ENCODE measurements at regions not wholly inside any gene's neighbourhood (a gene's known extent, or its start where the extent isn't known, plus 50 kb on each side); places are given as distances from the start of the nearest gene placed in this dataset.
A peak's percentile ranks its signal among the peaks of the same experiment; 100 is the strongest.
"Not testable (repeated sequence)": the region's sequence is repeated elsewhere in the genome, so short reads cannot be mapped to it uniquely, and the experiment has no call there.

- FAIRE-seq = no peak
- peak; percentile 18 for DNase-seq (ENCODE audit: low spot score)
These were observed 480.6 kb upstream of the CYLC2 start for GRCh38 chr9:102514541-102514940.

DNA sequence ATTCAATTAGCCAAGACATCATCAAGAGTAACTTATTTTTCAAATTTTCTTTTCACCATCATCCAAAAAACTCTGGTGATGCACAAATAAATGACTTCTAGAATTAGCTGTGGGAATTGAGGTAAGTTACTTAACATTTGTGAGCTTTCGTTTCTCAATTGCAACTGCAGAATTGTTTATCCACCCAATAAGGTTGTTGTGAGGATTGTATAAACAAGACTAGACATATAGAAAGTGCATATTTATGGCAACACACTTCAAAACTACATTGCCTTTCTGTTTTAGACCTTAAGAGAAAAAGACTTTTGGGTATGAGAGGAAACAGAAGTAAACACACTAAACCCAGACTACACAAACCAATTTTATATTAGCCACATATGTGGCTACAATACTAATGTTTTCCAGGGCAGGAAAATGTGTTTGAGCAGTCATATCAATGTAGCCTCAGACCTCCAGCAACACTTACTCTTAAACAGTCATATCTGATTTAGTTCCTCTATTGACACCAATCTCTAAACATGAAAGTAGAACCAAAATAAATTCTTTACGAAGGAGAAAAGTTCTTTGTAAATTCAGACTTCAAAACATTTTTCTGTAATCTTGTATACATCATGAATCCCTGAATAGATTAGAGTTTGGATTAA, 488.0 kb upstream of the CYLC2 start:
- no peak for FAIRE-seq
- no peak for DNase-seq (ENCODE audit: low spot score)

- DNase-seq (ENCODE audit: low spot score) = no peak
- no peak for FAIRE-seq
These were observed 488.7 kb upstream of the CYLC2 start for GRCh38 chr9:102506406-102506805.

GRCh38 chr9:102499468-102499867, 495.7 kb upstream of the CYLC2 start:
- DNase-seq (ENCODE audit: low spot score) = peak; percentile 8
- no peak for FAIRE-seq

- no peak for FAIRE-seq
- no peak for DNase-seq (ENCODE audit: low spot score)
These were observed 497.4 kb upstream of the CYLC2 start for GRCh38 chr9:102497709-102498108.

DNA sequence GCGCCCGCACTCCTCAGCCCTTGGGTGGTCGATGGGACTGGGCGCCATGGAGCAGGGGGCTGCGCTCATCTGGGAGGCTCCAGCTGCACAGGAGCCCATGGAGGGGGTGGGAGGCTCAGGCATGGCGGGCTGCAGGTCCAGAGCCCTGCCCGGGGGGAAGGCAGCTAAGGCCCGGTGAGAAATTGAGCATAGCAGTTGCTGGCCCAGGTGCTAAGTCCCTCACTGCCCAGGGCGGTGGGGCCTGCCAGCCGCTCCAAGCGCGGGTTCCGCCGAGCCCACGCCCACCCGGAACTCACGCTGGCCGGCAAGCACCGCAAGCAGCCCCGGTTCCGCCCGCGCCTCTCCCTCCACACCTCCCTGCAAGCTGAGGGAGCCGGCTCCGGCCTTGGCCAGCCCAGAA, 508.2 kb upstream of the CYLC2 start:
- not testable (repeated sequence) for DNase-seq (ENCODE audit: low spot score); FAIRE-seq

DNA sequence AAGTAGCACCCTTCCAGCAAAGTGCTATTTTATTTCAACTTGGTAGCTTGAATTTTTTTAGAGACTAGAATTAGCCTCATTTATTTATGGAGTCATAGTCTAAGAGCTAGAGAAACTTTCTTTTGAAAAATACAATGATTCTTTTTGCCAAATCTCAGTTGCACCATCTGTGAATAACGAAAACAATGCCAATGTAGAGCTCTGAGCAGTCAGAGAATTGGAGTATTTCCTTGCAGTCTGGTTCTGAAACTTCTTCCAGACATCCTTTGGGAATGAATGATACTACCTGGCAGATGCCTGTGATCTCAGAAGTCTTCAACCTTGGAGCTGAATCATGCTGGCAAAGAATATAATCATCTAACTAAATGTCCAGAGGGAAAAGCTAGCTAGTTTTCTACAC, 511.5 kb upstream of the CYLC2 start:
- DNase-seq (ENCODE audit: low spot score) (no peak), FAIRE-seq (no peak)

DNA sequence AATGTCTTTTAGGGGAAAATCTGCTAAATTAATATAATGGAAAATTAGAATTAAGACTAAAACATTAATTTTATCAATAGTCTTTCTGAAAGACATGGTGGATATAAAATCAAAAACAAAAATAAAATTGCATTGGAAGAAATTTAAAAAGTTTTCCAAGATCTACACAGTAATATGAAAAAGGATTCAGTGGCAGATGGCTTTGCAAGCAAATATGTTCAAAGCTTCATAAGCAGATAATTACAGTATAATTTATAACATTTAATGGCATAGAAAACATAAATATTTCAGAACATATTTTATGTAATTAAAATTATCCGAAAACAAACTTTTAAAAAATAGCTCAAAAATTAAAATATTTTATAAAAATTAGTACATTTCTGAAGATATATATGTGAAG, 512.4 kb upstream of the CYLC2 start:
- FAIRE-seq = no peak
- no peak for DNase-seq (ENCODE audit: low spot score)

DNA sequence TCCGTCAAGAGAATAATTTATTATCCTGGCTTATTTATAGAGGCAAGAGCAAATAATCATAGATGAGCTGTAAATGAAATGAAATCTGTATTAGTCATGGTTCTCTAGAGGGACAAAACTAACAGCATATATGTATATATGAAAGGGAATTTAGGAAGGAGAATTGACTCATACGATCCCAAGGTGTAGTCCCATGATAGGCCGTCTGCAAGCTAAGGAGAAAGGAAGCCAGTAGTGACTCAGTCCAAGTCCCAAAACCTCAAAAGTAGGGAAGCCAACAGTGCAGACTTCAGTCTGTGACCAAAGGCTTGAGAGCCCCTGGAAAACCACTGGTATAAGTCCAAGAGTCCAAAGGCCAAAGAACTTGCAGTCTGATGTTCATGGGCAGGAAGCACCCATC, 515.9 kb upstream of the CYLC2 start:
- DNase-seq (ENCODE audit: low spot score) = no peak
- FAIRE-seq = no peak

DNA sequence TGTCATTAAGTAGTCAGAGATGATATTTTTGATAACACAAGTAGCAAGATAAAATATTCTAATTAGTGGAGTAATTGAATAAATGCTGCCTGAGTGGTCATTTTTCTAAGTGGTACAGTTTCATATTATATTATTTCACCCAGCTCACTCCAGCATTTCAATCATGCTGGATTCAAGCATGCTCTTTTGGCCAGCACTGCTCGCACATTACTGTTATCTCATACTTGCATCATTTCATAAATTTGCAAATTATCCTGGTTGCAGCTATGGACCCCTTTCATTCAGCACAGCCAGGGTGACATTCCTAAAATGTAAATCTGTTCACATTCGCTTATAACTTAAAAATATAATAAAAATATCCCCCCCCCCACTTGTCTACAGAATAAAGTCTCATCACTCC, 520.8 kb upstream of the CYLC2 start:
- no peak for DNase-seq (ENCODE audit: low spot score)
- no peak for FAIRE-seq

GRCh38 chr9:102469430-102469829, 525.7 kb upstream of the CYLC2 start:
- not testable (repeated sequence) for FAIRE-seq; DNase-seq (ENCODE audit: low spot score)

- FAIRE-seq (no peak), DNase-seq (ENCODE audit: low spot score) (peak; percentile 4)
These were observed 533.8 kb upstream of the CYLC2 start for GRCh38 chr9:102461156-102461819.

DNA sequence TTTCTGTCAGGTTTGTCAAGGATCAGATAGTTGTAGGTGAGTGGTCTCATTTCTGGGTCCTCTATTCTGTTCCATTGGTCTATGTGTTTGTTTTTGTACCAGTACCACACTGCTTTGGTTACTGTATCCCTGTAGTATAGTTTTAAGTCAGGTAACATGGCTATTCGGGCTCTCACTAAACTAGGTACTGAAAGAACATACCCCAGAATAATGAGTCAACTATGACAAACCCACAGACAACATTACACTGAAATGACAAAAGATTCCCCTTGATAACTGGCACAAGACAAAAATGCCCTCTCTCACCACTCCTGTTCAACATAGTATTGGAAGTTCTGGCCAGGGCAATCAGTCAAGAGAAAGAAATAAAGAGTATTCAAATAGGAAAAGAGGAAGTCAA, 535.3 kb upstream of the CYLC2 start:
- FAIRE-seq = no peak
- no peak for DNase-seq (ENCODE audit: low spot score)

GRCh38 chr9:102456562-102456961, 538.6 kb upstream of the CYLC2 start:
- FAIRE-seq (no peak), DNase-seq (ENCODE audit: low spot score) (no peak)

DNA sequence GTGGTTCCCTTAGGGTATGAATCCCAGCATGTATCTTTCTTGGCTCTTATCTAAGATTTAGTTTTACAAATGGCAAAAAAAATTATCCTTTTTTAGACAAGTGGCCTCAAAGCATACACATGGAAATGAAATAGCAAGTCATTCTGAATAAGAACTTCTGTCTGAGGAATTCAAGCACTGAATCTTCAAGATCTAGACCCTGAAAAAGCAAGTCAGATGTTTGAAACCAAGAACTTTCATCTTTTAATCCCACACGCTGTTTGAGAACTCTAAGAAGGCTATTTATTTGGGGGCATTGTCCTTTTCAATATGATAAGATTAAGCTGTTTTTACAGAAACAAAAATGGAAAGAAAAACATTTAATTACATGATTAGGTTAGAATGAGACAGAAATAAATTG, 549.2 kb upstream of the CYLC2 start:
- FAIRE-seq = no peak
- no peak for DNase-seq (ENCODE audit: low spot score)

GRCh38 chr9:102445181-102445747, 549.9 kb upstream of the CYLC2 start:
- DNase-seq (ENCODE audit: low spot score) (no peak), FAIRE-seq (no peak)

GRCh38 chr9:102439583-102439982, 555.5 kb upstream of the CYLC2 start:
- FAIRE-seq (no peak), DNase-seq (ENCODE audit: low spot score) (no peak)

GRCh38 chr9:102436599-102436998, 558.5 kb upstream of the CYLC2 start:
- FAIRE-seq; DNase-seq (ENCODE audit: low spot score): not testable (repeated sequence)

DNA sequence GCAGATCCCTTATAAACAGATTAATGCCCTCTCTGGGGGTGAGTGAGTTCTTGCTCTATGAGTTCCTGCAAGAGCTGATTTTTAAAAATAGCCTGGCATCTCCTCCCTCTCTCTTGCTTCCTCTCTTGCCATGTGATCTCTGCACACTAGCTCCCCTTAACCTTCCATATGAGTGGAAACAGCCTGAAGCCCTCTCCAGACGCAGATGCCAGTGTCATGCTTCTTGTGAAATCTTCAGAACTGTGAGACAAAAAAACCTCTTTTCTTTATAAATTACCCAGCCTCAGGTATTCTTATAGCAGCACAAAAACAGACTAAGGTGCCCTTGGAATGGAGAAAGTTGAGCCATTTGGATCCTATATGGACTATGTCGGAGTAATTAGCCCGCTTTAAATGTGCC, 559.7 kb upstream of the CYLC2 start:
- FAIRE-seq (no peak), DNase-seq (ENCODE audit: low spot score) (no peak)

DNA sequence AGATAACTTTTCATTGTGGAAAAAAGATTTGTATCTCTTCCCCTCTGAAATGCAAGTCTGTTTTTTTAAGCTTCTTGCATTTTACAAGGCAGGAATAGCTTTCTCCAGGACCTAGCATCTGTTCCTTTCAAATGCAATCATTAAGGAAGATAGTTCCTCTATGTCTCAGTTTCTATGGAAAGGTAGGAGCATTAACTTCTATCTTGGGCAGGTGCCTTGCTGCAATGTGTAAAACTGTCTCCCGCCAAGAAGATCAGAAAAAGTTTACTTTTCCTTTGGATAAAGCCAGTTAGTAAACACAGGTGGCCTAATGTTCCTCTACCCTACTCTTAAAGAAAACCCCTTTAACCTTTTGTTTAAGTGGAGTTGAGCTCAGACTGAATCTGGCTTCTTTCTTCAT, 560.6 kb upstream of the CYLC2 start:
- DNase-seq (ENCODE audit: low spot score) (no peak), FAIRE-seq (no peak)

GRCh38 chr9:102428305-102428704, 566.8 kb upstream of the CYLC2 start:
- FAIRE-seq (no peak), DNase-seq (ENCODE audit: low spot score) (no peak)

DNA sequence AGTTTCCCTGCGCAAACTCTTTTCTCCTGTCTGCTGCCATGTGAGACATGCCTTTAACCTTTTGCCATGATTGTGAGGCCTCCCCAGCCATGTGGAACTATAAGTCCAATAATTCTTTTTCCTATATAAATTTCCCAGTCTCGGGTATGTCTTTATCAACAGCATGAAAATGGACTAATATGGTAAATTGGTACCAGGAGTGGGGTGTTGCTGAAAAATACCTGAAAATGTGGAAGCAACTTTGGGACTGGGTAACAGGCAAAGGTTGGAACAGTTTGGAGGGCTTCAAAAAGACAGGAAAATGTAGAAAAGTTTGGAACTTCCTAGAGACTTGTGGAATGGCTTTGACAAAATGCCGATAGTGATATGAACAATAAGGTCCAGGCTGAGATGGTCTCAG, 578.9 kb upstream of the CYLC2 start:
- FAIRE-seq; DNase-seq (ENCODE audit: low spot score): not testable (repeated sequence)

Measured in urothelium cell line (cell line).